ENCODE measurements at regions not wholly inside any gene's neighbourhood (a gene's known extent, or its start where the extent isn't known, plus 50 kb on each side); places are given as distances from the start of the nearest gene placed in this dataset.
"Not testable (repeated sequence)": the region's sequence is repeated elsewhere in the genome, so short reads cannot be mapped to it uniquely, and the experiment has no call there.

DNA sequence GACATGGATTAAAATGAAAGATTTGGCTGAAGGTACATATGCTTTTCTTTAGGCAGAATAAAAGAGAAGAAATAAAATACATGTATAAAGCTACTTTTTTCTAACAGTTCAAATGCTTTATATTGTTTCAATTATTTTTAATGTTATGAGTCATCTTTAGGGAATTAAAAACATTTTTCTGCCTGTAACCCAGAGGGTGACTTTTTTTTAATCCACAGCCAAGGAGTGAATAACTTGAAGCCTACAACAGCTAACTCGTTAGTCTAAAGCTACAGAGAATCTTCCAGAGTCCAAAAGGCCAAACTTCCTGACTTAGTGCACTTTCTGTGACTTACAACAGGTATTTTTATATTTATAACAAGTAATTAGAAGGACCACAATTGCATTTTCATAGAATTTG lies 151.6 kb downstream of the SEC23A start:
- no peak overlapping the region for H3K4me3 ChIP-seq (ENCODE audit: low read length)
- DNase-seq (ENCODE audit: low read depth): peak; percentile 81
- TF ChIP-seq, protein P1, sequence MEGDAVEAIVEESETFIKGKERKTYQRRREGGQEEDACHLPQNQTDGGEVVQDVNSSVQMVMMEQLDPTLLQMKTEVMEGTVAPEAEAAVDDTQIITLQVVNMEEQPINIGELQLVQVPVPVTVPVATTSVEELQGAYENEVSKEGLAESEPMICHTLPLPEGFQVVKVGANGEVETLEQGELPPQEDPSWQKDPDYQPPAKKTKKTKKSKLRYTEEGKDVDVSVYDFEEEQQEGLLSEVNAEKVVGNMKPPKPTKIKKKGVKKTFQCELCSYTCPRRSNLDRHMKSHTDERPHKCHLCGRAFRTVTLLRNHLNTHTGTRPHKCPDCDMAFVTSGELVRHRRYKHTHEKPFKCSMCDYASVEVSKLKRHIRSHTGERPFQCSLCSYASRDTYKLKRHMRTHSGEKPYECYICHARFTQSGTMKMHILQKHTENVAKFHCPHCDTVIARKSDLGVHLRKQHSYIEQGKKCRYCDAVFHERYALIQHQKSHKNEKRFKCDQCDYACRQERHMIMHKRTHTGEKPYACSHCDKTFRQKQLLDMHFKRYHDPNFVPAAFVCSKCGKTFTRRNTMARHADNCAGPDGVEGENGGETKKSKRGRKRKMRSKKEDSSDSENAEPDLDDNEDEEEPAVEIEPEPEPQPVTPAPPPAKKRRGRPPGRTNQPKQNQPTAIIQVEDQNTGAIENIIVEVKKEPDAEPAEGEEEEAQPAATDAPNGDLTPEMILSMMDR (conservative IDR thresholded peaks at IDR 0.05; ENCODE audit: low read length): no peak

DNA sequence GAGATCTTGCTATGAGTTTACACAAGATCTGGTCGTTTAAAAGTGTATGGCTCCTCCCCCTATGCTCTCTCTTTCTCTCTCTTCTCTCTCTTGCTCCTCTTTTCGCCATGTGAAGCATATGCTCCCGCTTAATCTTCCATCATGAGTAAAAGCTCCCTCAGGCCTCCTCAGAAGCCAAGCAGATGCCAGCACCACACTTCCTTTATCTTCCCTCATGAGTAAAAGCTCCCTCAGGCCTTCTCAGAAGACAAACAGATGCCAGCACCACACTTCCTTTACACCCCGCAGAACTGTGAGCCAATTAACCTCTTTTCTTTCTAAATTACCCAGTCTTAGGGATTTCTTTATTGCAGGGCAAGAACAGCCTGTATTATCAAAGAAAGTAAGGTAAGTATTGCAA lies 152.4 kb downstream of the SEC23A start:
- H3K4me3 ChIP-seq (ENCODE audit: low read length): no peak overlapping the region
- TF ChIP-seq, protein P1 (conservative IDR thresholded peaks at IDR 0.05; ENCODE audit: low read length): no peak
- DNase-seq (ENCODE audit: low read depth): no peak

DNA sequence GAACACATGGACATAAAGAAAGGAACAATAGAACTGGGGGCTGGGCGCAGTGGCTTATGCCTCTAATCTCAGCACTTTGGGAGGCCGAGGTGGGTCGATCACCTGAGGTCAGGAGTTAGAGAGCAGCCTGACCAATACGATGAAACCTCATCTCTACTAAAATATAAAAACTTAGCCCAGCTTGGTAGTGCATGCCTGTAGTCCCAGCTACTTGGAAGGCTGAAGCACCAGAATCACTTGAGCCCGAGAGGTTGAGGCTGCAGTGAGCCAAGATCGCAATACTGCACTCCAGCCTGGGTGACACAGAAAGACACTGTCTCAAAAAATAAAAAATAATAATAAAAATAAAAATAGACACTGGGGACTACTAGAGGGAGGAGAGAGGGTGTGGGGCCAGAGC lies 154.5 kb downstream of the SEC23A start:
- TF ChIP-seq, protein P1 (conservative IDR thresholded peaks at IDR 0.05; ENCODE audit: low read length): no peak
- no peak overlapping the region for H3K4me3 ChIP-seq (ENCODE audit: low read length)
- DNase-seq (ENCODE audit: low read depth): no peak

DNA sequence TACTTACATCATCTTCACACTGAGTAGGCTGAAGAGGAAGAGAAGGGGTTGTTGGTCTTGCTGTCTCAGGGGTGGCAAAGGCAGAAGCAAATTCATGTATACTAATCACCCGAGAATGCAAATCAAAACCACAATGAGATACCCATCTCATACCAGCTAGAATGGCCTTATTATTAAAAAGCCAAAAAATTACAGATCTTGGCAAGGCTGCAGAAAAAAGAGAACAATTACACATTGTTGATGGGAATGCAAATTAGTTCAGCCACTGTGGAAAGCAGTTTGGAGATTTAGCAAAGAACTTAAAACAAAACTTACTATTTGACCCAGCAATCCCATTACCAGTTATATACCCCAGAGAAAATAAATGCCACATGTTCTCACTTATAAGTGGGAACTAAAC lies 154.9 kb downstream of the SEC23A start:
- peak; percentile 77 for DNase-seq (ENCODE audit: low read depth)
- no peak overlapping the region for H3K4me3 ChIP-seq (ENCODE audit: low read length)
- TF ChIP-seq, protein P1 (conservative IDR thresholded peaks at IDR 0.05; ENCODE audit: low read length): no peak

DNA sequence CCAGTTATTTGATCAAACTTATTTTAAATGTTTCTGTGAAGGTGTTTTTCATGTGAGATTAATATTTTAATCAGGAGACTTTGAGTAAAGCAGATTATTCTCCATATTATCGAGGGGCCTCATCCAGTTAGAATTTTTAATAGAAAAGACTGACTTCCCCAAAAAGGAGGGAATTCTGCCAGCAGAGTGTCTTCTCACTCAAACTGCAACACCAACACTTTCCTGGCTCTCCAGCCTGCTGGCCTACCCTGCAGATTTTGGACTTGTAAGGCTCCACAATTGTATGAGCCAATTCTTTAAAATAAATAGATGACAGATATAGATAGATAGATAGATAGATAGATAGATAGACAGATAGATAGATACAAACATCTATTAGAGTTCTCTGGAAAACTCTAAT lies 155.7 kb downstream of the SEC23A start:
- DNase-seq (ENCODE audit: low read depth): no peak
- TF ChIP-seq, protein P1 (conservative IDR thresholded peaks at IDR 0.05; ENCODE audit: low read length): no peak
- no peak overlapping the region for H3K4me3 ChIP-seq (ENCODE audit: low read length)

DNA sequence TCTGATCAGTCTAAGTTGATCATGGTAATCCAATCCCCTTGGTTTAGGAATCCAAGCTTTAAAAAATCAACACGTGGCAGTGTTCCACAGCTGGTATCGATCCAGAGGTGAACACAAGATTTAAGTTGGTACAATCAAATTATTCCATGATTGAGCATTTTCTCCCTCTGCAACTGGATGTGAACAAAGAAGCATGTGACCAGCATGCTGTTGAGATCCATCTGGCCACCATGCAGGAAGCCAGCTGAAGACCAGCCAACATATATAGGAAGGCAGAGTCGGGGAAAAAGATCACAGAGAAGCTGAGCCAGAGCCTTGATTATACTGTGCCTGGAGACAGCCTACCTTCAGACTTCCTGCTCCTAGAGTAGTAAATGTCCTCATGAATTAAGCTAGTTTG lies 158.3 kb downstream of the SEC23A start:
- TF ChIP-seq, protein P1 (conservative IDR thresholded peaks at IDR 0.05; ENCODE audit: low read length): no peak
- no peak for DNase-seq (ENCODE audit: low read depth)
- no peak overlapping the region for H3K4me3 ChIP-seq (ENCODE audit: low read length)

DNA sequence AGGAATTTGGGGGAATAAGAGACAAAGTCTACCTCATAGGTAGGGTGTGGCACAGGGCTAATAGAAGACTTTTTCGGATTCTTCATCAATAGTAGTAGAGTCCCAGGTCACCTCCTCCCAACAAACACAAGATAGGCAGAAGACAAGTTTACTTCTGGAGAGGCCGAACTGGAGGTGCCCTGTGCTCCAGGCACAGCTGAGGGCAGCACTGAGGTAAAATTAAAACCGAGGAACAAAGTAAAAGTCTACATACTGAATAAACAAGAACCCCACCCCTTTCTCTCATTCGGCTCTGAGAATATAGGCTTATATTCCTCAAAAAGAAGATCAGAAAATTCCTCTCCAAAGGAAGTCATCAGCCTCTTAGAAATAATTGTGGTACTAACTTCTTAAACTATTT lies 161.5 kb downstream of the SEC23A start:
- TF ChIP-seq, protein P1 (conservative IDR thresholded peaks at IDR 0.05; ENCODE audit: low read length): 0 out of 2 replicates have a peak, but pooled peaks have one; percentile 5
- no peak overlapping the region for H3K4me3 ChIP-seq (ENCODE audit: low read length)
- DNase-seq (ENCODE audit: low read depth): no peak

DNA sequence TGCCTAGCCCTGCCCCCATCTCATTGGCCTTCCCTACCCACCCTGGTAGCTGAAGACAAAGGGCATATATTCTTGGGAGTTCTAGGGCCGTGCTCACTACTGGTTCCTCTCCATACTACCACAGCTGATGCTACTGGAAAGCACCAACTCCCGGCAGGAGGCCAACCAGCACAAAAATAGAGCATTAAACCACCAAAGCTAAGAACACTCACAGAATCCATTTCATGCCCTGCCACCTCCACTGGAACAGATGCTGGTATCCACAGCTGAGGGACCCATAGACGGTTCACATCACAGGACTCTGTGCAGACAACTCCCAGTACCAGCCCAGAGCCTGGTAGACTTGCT lies 170.4 kb downstream of the SEC23A start:
- not testable (repeated sequence) for H3K4me3 ChIP-seq (ENCODE audit: low read length); DNase-seq (ENCODE audit: low read depth)
